Fibroblast of lung (primary cell): ENCODE measurements at regions not wholly inside any gene's neighbourhood (a gene's known extent, or its start where the extent isn't known, plus 50 kb on each side); places are given as distances from the start of the nearest gene placed in this dataset.

Source experiments
- DNase-seq, 2 donors: peaks; one replicate each; pipeline versions ENCODE4 v3.0.0 to v3.0.0-alpha.2; 2010; ENCODE audit warnings: low read depth in 2 of 2
- H2AFZ ChIP-seq: 2 replicates; pipeline ENCODE4 v1.5.1; 2012; ENCODE audit warnings: low read length, control low read depth, inconsistent platforms
- H3K27ac ChIP-seq: 2 replicates; pipeline ENCODE4 v1.5.1; 2011; ENCODE audit warnings: low read length, control low read depth; ENCODE audit not compliant: insufficient read depth
- H3K27me3 ChIP-seq: 2 replicates; pipeline ENCODE4 v1.5.1; 2011; ENCODE audit warnings: mild to moderate bottlenecking, low read length; ENCODE audit not compliant: control insufficient read depth, insufficient read depth
- H3K36me3 ChIP-seq: 2 replicates; pipeline ENCODE4 v1.5.1; 2011; ENCODE audit warnings: low read length; ENCODE audit not compliant: control insufficient read depth, insufficient read depth
- H3K4me1 ChIP-seq: 2 replicates; pipeline ENCODE4 v1.5.1; 2011; ENCODE audit warnings: low read length; ENCODE audit not compliant: control insufficient read depth, insufficient read depth; ENCODE audit errors: extremely low read depth
- H3K4me2 ChIP-seq: 2 replicates; pipeline ENCODE4 v1.5.1; 2011; ENCODE audit warnings: low read length, control low read depth; ENCODE audit not compliant: insufficient read depth; ENCODE audit errors: extremely low read depth
- H3K4me3 ChIP-seq, 4 experiments: fragments of 200-600 bp in 1 of 4; sonication (generic) in 1 of 4; replicated peaks in 1 of 4; 2 replicates each; pipeline ENCODE4 v1.5.1; 2011 to 2016; ENCODE audit warnings: low read length in 4 of 4, low read depth in 3 of 4, mild to moderate bottlenecking in 3 of 4, control low read depth in 2 of 4, inconsistent platforms in 1 of 4, mixed read lengths in 1 of 4; ENCODE audit not compliant: insufficient read depth in 1 of 4; ENCODE audit errors: control extremely low read depth in 1 of 4
- H3K79me2 ChIP-seq: 2 replicates; pipeline ENCODE4 v1.5.1; 2012; ENCODE audit warnings: mild to moderate bottlenecking, low read length, inconsistent platforms; ENCODE audit not compliant: control insufficient read depth, insufficient read depth
- H3K9ac ChIP-seq: 2 replicates; pipeline ENCODE4 v1.5.1; 2011; ENCODE audit warnings: mild to moderate bottlenecking, low read length, control low read depth; ENCODE audit not compliant: insufficient read depth
- H3K9me3 ChIP-seq: 2 replicates; pipeline ENCODE4 v1.5.1; 2012; ENCODE audit warnings: low read depth, low read length; ENCODE audit not compliant: control insufficient read depth, insufficient read depth
- H4K20me1 ChIP-seq: 2 replicates; pipeline ENCODE4 v1.5.1; 2011; ENCODE audit warnings: low read length; ENCODE audit not compliant: control insufficient read depth, insufficient read depth; ENCODE audit errors: extremely low read depth
- CTCF ChIP-seq, 2 donors: IDR thresholded peaks in 1 of 2; conservative IDR thresholded peaks in 1 of 2; 1 replicate in 1 of 2; 2 replicates in 1 of 2; pipeline ENCODE4 v1.5.1; 2011 to 2012; ENCODE audit warnings: low read length in 2 of 2, control low read depth in 1 of 2, inconsistent platforms in 1 of 2, low read depth in 1 of 2, mild to moderate bottlenecking in 1 of 2
- EZH2 ChIP-seq: IDR thresholded peaks from 2 replicates; pipeline ENCODE4 v1.5.1; 2012; ENCODE audit warnings: low read length, control low read depth, mild to moderate bottlenecking; ENCODE audit errors: missing control alignments

- Histone ChIP-seq H3K79me2 (no peaks in the 10 kb centered on the region), H3K4me1 (peaks cover 3% of the 10 kb centered on the region), H3K27me3 (no peaks in the 10 kb centered on the region), H3K9ac (no peak overlapping the region), H4K20me1 (no peaks in the 10 kb centered on the region), H3K36me3 (no peaks in the 10 kb centered on the region), H2AFZ (no peak overlapping the region), H3K4me2 (no peak overlapping the region), H3K9me3 (no peaks in the 10 kb centered on the region), H3K27ac (no peak overlapping the region), H3K4me3 (no peak overlapping the region)
- TF ChIP-seq EZH2 (no peak), CTCF (conservative IDR thresholded peaks at IDR 0.05 in 1 of 2, IDR thresholded peaks at IDR 0.05 in 1 of 2; ENCODE audit: low read depth in 1 of 2, low read length in 2 of 2) (no peak)
- no peak for DNase-seq
These were observed 357.1 kb downstream of the PDGFC start for GRCh38 chr4:156614536-156614935.

- H3K4me2 ChIP-seq: no peak overlapping the region
- no peak overlapping the region for H3K4me3 ChIP-seq
- H3K36me3 ChIP-seq: no peaks in the 10 kb centered on the region
- no peaks in the 10 kb centered on the region for H3K79me2 ChIP-seq
- H4K20me1 ChIP-seq: no peaks in the 10 kb centered on the region
- H3K27me3 ChIP-seq: no peaks in the 10 kb centered on the region
- H3K4me1 ChIP-seq: peaks cover 2% of the 10 kb centered on the region
- H3K9ac ChIP-seq: no peak overlapping the region
- DNase-seq: peak in 1 of 2 donors; percentile 38
- no peak overlapping the region for H3K27ac ChIP-seq
- TF ChIP-seq EZH2 (no peak), CTCF (conservative IDR thresholded peaks at IDR 0.05 in 1 of 2, IDR thresholded peaks at IDR 0.05 in 1 of 2; ENCODE audit: low read depth in 1 of 2, low read length in 2 of 2) (no peak)
- no peak overlapping the region for H2AFZ ChIP-seq
- H3K9me3 ChIP-seq: no peaks in the 10 kb centered on the region
These were observed 362.2 kb downstream of the PDGFC start for GRCh38 chr4:156609421-156609820.

- Histone ChIP-seq H3K4me1 (peaks cover 2% of the 10 kb centered on the region), H3K27ac (no peak overlapping the region), H3K36me3 (no peaks in the 10 kb centered on the region), H3K9ac (no peak overlapping the region), H3K9me3 (no peaks in the 10 kb centered on the region), H3K27me3 (no peaks in the 10 kb centered on the region), H4K20me1 (no peaks in the 10 kb centered on the region), H3K79me2 (no peaks in the 10 kb centered on the region), H3K4me3 (no peak overlapping the region), H3K4me2 (no peak overlapping the region), H2AFZ (no peak overlapping the region)
- DNase-seq: peak in 1 of 2 donors; percentile 65
- no peak for TF ChIP-seq EZH2
- no peak for TF ChIP-seq CTCF (conservative IDR thresholded peaks at IDR 0.05 in 1 of 2, IDR thresholded peaks at IDR 0.05 in 1 of 2; ENCODE audit: low read depth in 1 of 2, low read length in 2 of 2)
These were observed 362.9 kb downstream of the PDGFC start for GRCh38 chr4:156608651-156609050.
